ENCODE measurements at regions not wholly inside any gene's neighbourhood (a gene's known extent, or its start where the extent isn't known, plus 50 kb on each side); places are given as distances from the start of the nearest gene placed in this dataset.
"Not testable (repeated sequence)": the region's sequence is repeated elsewhere in the genome, so short reads cannot be mapped to it uniquely, and the experiment has no call there.

DNA sequence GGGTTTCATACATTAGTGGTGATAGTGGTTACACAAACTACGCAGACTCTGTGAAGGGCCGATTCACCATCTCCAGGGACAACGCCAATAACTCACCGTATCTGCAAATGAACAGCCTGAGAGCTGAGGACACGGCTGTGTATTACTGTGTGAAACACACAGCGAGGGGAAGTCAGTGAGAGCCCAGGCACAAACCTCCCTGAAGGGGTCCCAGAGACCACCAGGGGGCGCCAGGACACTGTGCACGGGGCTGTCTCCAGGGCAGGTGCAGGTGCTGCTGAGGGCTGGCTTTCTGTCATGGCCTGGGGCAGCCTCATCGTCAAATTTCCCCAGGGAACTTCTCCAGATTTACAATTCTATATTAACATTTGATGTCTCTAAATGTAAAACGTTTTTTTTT lies 184.6 kb upstream of the TP53TG3C start:
- DNase-seq: peak in 2 of 3 donors; percentile 40 to 63
- intact Hi-C loops (cut with DNase I): not testable (repeated sequence)

DNA sequence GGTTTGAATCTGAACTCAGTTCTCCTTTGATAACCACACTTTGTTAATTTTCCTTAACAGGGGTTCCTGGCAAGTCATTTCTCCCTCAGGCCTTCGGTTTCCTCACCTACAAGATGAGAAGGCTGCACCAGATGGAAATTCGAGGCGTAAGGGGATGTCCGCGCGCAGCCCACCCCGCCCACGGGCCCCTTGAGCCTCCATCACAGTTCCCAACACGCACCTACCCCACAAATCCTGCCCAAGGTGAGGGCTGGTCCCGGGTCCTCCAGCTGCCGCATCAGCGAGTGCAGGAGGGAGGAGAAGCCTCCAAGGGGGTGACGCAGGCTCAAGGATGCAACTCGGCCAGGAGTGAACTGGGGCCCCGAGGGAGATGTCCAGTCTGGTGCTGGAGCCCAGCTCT lies 166.9 kb upstream of the TP53TG3C start:
- H3K4me1 ChIP-seq (ENCODE audit: control insufficient read depth, insufficient read depth, low read length); H3K27ac ChIP-seq (ENCODE audit: low read length); ATAC-seq; H3K27me3 ChIP-seq (ENCODE audit: control insufficient read depth, insufficient read depth); H3K9me3 ChIP-seq (ENCODE audit: control insufficient read depth, low read length); intact Hi-C loops (cut with DNase I); H3K4me3 ChIP-seq (ENCODE audit: low read length): not testable (repeated sequence)
- DNase-seq: peak in 1 of 3 donors; percentile 9
- WGBS: 55% methylated on average over 13 of the region's 15 CpGs

More for the DNA sequence above, 184.6 kb upstream of the TP53TG3C start:
- not testable (repeated sequence) for H3K4me3 ChIP-seq (ENCODE audit: low read length); ATAC-seq; H3K9me3 ChIP-seq (ENCODE audit: control insufficient read depth, low read length); H3K4me1 ChIP-seq (ENCODE audit: control insufficient read depth, insufficient read depth, low read length); H3K27ac ChIP-seq (ENCODE audit: low read length); H3K27me3 ChIP-seq (ENCODE audit: control insufficient read depth, insufficient read depth)
- 33% methylated on average over 8 of the region's 10 CpGs for WGBS

DNA sequence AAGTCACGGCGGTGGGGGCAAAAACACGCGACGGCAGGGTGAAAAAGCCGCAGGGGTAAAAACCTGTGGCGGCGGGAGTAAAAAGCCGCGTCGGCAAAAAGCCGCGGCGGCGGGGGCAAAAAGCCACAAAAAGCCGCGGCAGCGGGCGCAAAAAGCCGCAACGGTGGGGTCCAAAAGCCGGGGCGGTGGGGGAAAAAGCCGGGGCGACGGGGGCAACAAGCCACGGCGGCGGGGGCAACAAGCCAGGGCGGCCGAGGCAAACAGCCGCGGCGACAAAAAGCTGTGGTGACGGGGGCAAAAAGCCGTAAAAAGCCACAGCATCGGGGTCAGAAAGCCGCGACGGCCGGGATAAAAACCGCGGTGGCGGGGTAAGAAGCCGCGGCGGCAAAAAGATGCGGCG lies 166.1 kb upstream of the TP53TG3C start:
- ATAC-seq; H3K27me3 ChIP-seq (ENCODE audit: control insufficient read depth, insufficient read depth); intact Hi-C loops (cut with DNase I); H3K27ac ChIP-seq (ENCODE audit: low read length); H3K4me3 ChIP-seq (ENCODE audit: low read length); H3K9me3 ChIP-seq (ENCODE audit: control insufficient read depth, low read length); H3K4me1 ChIP-seq (ENCODE audit: control insufficient read depth, insufficient read depth, low read length): not testable (repeated sequence)
- WGBS: 39% methylated on average over 32 of the region's 49 CpGs
- DNase-seq: peak in 1 of 3 donors; percentile 27

DNA sequence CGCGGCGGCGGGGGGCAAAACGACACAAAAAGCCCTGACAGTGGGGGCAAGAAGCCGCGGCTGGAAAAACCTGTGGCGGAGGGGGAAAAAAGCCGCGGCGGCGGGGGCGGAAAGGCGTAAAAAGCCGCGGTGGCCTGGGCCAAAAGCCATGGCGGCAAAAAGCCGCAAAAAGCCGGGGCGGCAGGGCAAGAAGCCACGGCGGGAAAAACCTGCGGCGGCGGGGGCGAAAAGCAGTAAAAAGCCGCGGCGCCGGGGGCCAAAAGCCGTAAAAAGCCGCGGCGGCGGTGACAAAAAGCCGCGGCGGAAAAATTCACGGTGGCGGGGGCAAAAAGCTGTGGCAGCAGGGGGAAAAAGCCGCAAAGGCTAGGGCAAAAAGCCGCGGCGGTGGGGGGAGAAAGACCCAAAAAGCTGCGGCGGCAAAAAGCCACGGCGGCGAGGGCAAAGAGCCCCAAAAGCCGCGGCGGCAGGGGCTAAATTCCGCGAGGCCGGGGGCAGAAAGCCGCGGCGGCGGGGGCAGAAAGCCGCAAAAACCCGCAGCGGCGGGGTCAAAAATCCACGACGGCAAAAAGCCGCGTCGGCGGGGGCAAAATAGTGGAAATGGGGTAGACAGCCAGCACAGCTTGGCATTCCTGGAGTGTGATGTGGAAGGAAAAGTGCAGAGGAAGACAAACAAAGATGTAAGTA lies 165.2 kb upstream of the TP53TG3C start:
- WGBS: 42% methylated on average over 62 of the region's 69 CpGs
- H3K27ac ChIP-seq (ENCODE audit: low read length); H3K27me3 ChIP-seq (ENCODE audit: control insufficient read depth, insufficient read depth); intact Hi-C loops (cut with DNase I); ATAC-seq; H3K4me3 ChIP-seq (ENCODE audit: low read length); H3K9me3 ChIP-seq (ENCODE audit: control insufficient read depth, low read length); H3K4me1 ChIP-seq (ENCODE audit: control insufficient read depth, insufficient read depth, low read length): not testable (repeated sequence)
- peak in 1 of 3 donors; percentile 27 for DNase-seq

DNA sequence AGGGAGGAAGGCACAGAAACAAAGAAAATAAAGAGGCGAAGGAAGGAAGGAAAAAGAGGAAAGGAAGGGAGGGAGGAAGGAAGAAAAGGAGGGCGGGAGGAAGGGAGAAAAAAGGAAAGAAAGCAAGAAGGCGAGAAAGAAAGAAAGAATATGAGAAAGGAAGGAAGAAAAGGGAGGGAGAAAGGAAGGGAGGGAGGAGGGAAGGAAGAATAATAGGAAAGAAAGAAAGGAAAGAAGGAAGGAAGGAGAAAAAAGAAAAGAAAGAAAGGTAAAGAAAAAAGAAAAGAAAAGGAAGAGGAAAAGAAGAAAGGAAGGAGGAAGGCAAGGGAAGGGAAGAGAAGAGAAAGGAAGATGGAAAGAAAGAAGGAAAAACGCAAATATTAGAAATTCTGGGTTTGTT lies 145.2 kb upstream of the TP53TG3C start:
- H3K4me1 ChIP-seq (ENCODE audit: control insufficient read depth, insufficient read depth, low read length); H3K27me3 ChIP-seq (ENCODE audit: control insufficient read depth, insufficient read depth); H3K27ac ChIP-seq (ENCODE audit: low read length); H3K9me3 ChIP-seq (ENCODE audit: control insufficient read depth, low read length); H3K4me3 ChIP-seq (ENCODE audit: low read length); DNase-seq; intact Hi-C loops (cut with DNase I); ATAC-seq: not testable (repeated sequence)
- 25% methylated on average over 4 of the region's 4 CpGs for WGBS

DNA sequence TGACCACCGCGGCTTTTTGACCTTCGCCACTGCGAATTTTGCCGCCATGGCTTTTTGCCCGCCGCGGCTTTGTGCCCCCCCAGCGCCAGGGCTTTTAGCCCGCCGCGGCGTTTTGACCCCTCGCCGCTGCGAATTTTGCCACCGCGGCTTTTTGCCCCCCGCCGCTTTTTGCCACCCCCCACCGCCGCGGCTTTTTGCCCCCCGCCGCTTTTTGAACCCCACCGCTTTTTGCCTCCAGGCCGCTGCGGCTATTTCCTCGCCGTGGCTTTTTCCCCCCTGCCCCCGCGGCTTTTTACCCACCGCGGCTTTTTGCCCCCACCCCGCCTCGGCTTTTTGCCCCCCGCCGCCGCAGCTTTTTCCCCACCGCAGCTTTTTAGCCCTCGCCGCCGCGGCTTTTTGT lies 134.8 kb upstream of the TP53TG3C start:
- no peak overlapping the region for H3K27ac ChIP-seq (ENCODE audit: low read length)
- H3K4me1 ChIP-seq (ENCODE audit: control insufficient read depth, insufficient read depth, low read length): no peaks in the 10 kb centered on the region
- ATAC-seq (no peak), DNase-seq (peak in 2 of 3 donors; percentile 11 to 33)
- no peaks in the 10 kb centered on the region for H3K27me3 ChIP-seq (ENCODE audit: control insufficient read depth, insufficient read depth)
- 32% methylated on average over 44 of the region's 44 CpGs for WGBS
- intact Hi-C loops (cut with DNase I): no loop called here
- H3K9me3 ChIP-seq (ENCODE audit: control insufficient read depth, low read length): no peaks in the 10 kb centered on the region
- no peak overlapping the region for H3K4me3 ChIP-seq (ENCODE audit: low read length)

DNA sequence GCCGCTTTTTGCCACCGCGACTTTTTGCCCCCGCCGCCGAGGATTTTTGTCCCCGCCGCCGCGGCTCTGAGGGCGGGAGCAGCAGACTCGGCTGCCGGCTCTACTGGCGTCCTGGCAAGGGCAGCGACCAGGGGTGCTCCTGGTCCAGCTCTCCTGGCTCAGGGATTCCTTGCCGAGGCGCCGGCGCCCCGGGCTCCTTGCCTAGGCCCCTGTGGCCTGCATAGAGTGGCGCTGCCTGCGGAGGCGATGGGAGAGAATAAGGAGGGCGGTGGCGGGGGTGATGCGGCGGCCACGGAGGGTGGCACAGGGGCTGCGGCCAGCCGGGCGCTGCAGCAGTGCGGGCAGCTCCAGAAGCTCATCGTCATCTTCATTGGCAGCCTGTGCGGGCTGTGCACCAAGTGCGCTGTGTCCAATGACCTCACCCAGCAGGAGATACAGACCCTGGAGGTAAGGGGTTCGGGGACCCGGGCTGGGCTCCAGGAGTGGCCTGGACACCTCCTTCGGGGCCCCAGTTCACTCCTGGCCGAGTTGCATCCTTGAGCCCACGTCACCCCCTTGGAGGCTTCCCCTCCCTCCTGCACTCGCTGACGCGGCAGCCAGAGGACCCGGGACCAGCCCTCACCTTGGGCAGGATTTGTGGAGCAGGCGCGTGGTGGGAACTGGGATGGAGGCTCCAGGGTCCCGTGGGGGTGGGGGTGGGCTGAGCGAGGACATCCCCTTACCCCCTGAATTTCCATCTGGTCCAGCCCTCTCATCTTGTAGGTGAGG lies 134.2 kb upstream of the TP53TG3C start:
- H3K27me3 ChIP-seq (ENCODE audit: control insufficient read depth, insufficient read depth); H3K9me3 ChIP-seq (ENCODE audit: control insufficient read depth, low read length); H3K4me3 ChIP-seq (ENCODE audit: low read length); ATAC-seq; H3K27ac ChIP-seq (ENCODE audit: low read length); intact Hi-C loops (cut with DNase I); H3K4me1 ChIP-seq (ENCODE audit: control insufficient read depth, insufficient read depth, low read length): not testable (repeated sequence)
- peak in 2 of 3 donors; percentile 2 to 26 for DNase-seq
- 37% methylated on average over 33 of the region's 48 CpGs for WGBS

DNA sequence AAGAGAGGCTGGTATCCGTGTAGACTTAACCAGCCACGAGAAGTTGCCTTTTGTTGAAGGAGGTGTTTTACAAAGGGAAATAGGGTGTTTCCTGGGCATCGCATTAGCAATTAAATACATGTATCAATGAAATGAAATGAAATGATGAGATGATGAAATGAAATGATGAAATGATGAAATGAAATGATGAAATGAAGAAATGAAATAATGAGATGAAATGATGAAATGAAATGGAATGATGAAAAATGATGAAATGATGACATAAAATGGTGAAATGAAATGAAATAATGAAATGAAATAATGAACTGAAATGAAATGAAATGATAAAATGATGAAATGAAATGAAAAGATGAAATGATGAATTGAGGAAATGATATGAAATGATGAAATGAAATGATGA lies 131.3 kb upstream of the TP53TG3C start:
- intact Hi-C loops (cut with DNase I); H3K27ac ChIP-seq (ENCODE audit: low read length); H3K27me3 ChIP-seq (ENCODE audit: control insufficient read depth, insufficient read depth); H3K4me3 ChIP-seq (ENCODE audit: low read length); DNase-seq; ATAC-seq; H3K9me3 ChIP-seq (ENCODE audit: control insufficient read depth, low read length); H3K4me1 ChIP-seq (ENCODE audit: control insufficient read depth, insufficient read depth, low read length): not testable (repeated sequence)
- WGBS: 74% methylated on average over 3 of the region's 3 CpGs

DNA sequence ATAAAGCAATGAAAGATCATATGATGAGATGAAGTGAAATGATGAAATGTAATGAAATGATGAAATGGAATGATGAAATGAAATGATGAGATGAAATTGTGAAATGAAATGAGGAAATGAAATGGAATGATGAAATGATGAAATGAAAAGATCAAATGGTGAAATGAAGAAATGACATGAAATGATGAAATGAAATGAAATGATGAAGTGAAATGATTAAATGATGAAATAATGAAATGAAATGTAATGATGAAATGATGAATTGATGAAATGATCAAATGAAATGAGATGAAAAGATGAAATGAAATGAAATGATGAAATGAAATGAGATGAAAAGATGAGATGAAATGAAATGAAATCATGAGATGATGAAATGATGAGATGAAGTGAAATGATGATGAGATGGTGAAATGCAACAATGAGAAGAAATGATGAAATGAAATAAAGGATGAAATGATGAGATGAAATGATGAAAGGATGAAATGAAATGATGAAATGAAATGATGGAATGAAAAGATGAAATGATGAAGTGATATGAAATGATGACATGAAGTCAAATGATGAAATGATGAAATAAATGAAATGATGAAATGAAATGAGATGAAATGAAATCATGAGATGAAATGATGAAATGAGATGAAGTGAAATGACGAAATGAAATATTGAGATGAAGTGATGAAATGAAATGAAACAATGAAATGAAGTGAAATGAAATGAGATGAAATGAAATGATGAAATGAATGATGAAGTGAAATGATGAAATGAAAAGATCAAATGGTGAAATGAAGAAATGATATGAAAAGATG lies 130.5 kb upstream of the TP53TG3C start:
- H3K4me1 ChIP-seq (ENCODE audit: control insufficient read depth, insufficient read depth, low read length); H3K4me3 ChIP-seq (ENCODE audit: low read length); H3K27me3 ChIP-seq (ENCODE audit: control insufficient read depth, insufficient read depth); intact Hi-C loops (cut with DNase I); ATAC-seq; H3K27ac ChIP-seq (ENCODE audit: low read length); H3K9me3 ChIP-seq (ENCODE audit: control insufficient read depth, low read length); DNase-seq: not testable (repeated sequence)
- WGBS: 47% methylated on average over 1 of the region's 1 CpG

DNA sequence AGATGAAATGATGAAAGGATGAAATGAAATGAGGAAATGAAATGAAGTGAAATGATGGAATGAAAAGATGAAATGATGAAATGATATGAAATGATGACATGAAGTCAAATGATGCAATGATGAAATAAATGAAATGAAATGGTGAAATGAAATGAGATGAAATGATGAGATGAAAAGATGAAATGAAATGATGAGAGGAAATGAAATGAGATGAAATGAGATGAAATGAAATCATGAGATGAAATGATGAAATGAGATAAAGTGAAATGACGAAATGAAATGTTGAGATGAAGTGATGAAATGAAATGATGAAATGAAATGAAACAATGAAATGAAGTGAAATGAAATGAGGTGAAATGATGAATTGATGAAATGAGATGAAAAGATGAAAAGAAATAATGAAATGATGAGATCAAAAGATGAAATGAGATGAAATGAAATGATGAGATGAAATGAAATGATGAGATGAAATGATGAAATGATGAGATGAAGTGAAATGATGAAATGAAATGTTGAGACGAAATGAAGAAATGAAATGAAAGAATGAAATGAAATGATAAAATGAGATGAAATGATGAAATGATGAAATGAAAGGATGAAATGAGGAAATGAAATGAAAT lies 129.5 kb upstream of the TP53TG3C start:
- ATAC-seq; H3K4me3 ChIP-seq (ENCODE audit: low read length); H3K9me3 ChIP-seq (ENCODE audit: control insufficient read depth, low read length); DNase-seq; H3K27me3 ChIP-seq (ENCODE audit: control insufficient read depth, insufficient read depth); H3K27ac ChIP-seq (ENCODE audit: low read length); H3K4me1 ChIP-seq (ENCODE audit: control insufficient read depth, insufficient read depth, low read length); intact Hi-C loops (cut with DNase I): not testable (repeated sequence)
- WGBS: 21% methylated on average over 2 of the region's 2 CpGs
